Glutamatergic neuron (in vitro differentiated cells): ENCODE measurements at regions not wholly inside any gene's neighbourhood (a gene's known extent, or its start where the extent isn't known, plus 50 kb on each side); places are given as distances from the start of the nearest gene placed in this dataset.

Experiments
- DNase-seq: peaks from one replicate; pipeline ENCODE4 v3.0.0; 2022
- H3K27ac Mint-ChIP-seq: one replicate; pipeline ENCODE4 v1.8.0; 2020; ENCODE audit warnings: mild to moderate bottlenecking, mixed read lengths, inconsistent platforms; ENCODE audit not compliant: unreplicated experiment
- H3K27me3 Mint-ChIP-seq: one replicate; pipeline ENCODE4 v1.8.0; 2020; ENCODE audit warnings: mild to moderate bottlenecking, moderate library complexity, mixed read lengths, inconsistent platforms; ENCODE audit not compliant: unreplicated experiment
- H3K36me3 Mint-ChIP-seq: one replicate; pipeline ENCODE4 v1.8.0; 2020; ENCODE audit warnings: mild to moderate bottlenecking, mixed read lengths, inconsistent platforms; ENCODE audit not compliant: unreplicated experiment
- H3K4me1 Mint-ChIP-seq: one replicate; pipeline ENCODE4 v1.8.0; 2020; ENCODE audit warnings: mild to moderate bottlenecking, low read depth, mixed read lengths, inconsistent platforms; ENCODE audit not compliant: unreplicated experiment
- H3K4me3 Mint-ChIP-seq: one replicate; pipeline ENCODE4 v1.8.0; 2020; ENCODE audit warnings: mild to moderate bottlenecking, mixed read lengths, inconsistent platforms; ENCODE audit not compliant: unreplicated experiment
- H3K9me3 Mint-ChIP-seq: one replicate; pipeline ENCODE4 v1.8.0; 2020; ENCODE audit warnings: mild to moderate bottlenecking, moderate library complexity, mixed read lengths, inconsistent platforms; ENCODE audit not compliant: unreplicated experiment
- CTCF ChIP-seq: fragments of 200-600 bp; sonication (generic); IDR thresholded peaks from one replicate; pipeline ENCODE4 v1.5.0; 2021; ENCODE audit not compliant: partially characterized antibody, unreplicated experiment

DNA sequence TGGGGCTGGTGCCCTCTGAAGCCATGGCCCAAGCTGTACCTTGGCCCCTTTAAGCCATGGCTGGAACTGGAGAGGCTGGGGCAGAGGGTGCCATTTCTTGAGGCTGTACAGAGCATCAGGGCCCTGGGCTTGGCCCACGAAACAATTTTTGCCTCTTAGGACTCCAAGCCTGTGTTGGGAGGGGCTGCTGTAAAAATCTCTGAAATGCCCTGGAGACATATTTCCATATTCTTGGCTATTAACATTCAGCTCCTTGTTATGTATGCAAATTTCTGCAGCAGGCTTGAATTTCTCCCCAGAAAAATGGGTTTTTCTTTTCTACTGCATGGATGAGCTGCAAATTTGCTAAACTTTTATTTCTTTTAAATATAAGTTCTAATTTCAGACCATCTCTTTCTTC is 834.0 kb downstream of the DSC3 start:
- no peak overlapping the region for H3K4me3 Mint-ChIP-seq
- H3K36me3 Mint-ChIP-seq: peaks cover 7% of the 10 kb centered on the region
- no peak for TF ChIP-seq CTCF
- H3K9me3 Mint-ChIP-seq: no peaks in the 10 kb centered on the region
- H3K27me3 Mint-ChIP-seq: no peaks in the 10 kb centered on the region
- no peaks in the 10 kb centered on the region for H3K4me1 Mint-ChIP-seq
- H3K27ac Mint-ChIP-seq: no peak overlapping the region
- no peak for DNase-seq

GRCh38 chr18:30192216-30192615 is 850.3 kb downstream of the DSC3 start:
- no peak overlapping the region for H3K27ac Mint-ChIP-seq
- TF ChIP-seq CTCF: no peak
- peaks cover 2% of the 10 kb centered on the region for H3K9me3 Mint-ChIP-seq
- no peaks in the 10 kb centered on the region for H3K27me3 Mint-ChIP-seq
- H3K36me3 Mint-ChIP-seq: peaks cover 11% of the 10 kb centered on the region
- H3K4me3 Mint-ChIP-seq: no peak overlapping the region
- no peaks in the 10 kb centered on the region for H3K4me1 Mint-ChIP-seq
- DNase-seq: no peak

DNA sequence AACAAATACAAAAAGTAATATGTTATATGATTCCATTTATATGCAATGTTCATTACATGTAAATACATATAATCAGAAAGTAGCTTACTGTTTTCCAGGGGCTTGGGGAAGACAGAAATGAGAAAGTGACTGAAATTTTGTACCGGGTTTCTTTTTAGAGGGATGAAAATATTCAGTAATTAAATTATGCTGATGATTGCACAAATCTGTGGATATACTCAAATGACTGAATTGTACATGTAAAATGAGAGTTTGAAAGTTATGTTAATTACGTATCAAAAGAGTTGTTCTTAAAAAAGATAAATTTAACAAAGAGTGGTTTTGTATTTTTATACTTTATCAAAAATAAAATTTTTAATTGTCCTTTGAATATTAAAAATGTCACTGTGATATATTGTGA is 856.3 kb downstream of the DSC3 start:
- no peak overlapping the region for H3K4me3 Mint-ChIP-seq
- DNase-seq: no peak
- no peak for TF ChIP-seq CTCF
- peaks cover 11% of the 10 kb centered on the region for H3K36me3 Mint-ChIP-seq
- H3K27ac Mint-ChIP-seq: no peak overlapping the region
- no peaks in the 10 kb centered on the region for H3K9me3 Mint-ChIP-seq
- H3K27me3 Mint-ChIP-seq: no peaks in the 10 kb centered on the region
- H3K4me1 Mint-ChIP-seq: peaks cover 4% of the 10 kb centered on the region

- no peaks in the 10 kb centered on the region for H3K4me1 Mint-ChIP-seq
- H3K27ac Mint-ChIP-seq: no peak overlapping the region
- DNase-seq: no peak
- no peaks in the 10 kb centered on the region for H3K36me3 Mint-ChIP-seq
- H3K27me3 Mint-ChIP-seq: no peaks in the 10 kb centered on the region
- TF ChIP-seq CTCF: no peak
- H3K4me3 Mint-ChIP-seq: no peak overlapping the region
- H3K9me3 Mint-ChIP-seq: peaks cover 4% of the 10 kb centered on the region
These were observed 865.5 kb downstream of the DSC3 start for GRCh38 chr18:30177056-30177455.

DNA sequence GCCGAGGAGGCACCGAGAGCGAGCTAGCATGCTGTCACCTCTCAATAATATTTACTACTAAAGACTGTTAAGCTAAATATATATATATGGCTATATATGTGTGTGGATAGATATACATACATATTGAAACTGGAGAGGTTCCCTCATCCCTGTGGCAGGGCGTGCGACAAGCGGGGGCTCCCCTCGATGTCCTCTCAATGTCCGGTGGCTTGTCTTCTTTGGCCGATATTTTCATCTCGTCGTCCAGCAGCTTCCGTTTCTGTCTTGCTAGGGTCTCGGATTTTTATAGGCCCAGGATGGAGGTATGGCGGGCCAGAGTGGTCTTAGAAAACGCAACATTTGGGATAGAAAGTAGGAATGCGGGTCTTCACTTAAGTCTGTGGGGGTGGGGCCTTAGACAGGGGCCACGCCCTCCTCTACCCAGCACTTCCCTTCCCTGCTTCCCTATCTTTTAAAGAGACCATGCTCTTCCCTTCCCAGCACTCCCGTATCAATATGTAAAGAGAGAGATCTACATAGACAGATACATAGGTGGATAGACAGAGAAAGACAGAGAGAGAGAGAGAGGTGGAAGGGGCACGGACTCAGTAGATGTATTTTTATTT is 866.8 kb downstream of the DSC3 start:
- no peak for DNase-seq
- no peak for TF ChIP-seq CTCF
- no peak overlapping the region for H3K27ac Mint-ChIP-seq
- H3K27me3 Mint-ChIP-seq: no peaks in the 10 kb centered on the region
- H3K4me1 Mint-ChIP-seq: no peaks in the 10 kb centered on the region
- H3K4me3 Mint-ChIP-seq: no peak overlapping the region
- no peaks in the 10 kb centered on the region for H3K36me3 Mint-ChIP-seq
- H3K9me3 Mint-ChIP-seq: peaks cover 4% of the 10 kb centered on the region
